Cerebellar nuclear complex (tissue), 1 donor: ENCODE measurements at regions not wholly inside any gene's neighbourhood (a gene's known extent, or its start where the extent isn't known, plus 50 kb on each side); places are given as distances from the start of the nearest gene placed in this dataset.

Experiments
- DNase-seq, 2 experiments: peaks; one replicate each; lab custom pipeline; 2025; lab: John Stamatoyannopoulos, UW

GRCh38 chr3:117665296-117665695 lies 955.7 kb downstream of the TUSC7 start:
- DNase-seq, result no peak

GRCh38 chr3:117666325-117666724 lies 956.7 kb downstream of the TUSC7 start:
- no peak for DNase-seq

GRCh38 chr3:117666812-117667211 lies 957.2 kb downstream of the TUSC7 start:
- DNase-seq, result no peak

- no peak for DNase-seq
These were observed 960.2 kb downstream of the TUSC7 start for GRCh38 chr3:117669774-117670173.

GRCh38 chr3:117671722-117672318 lies 962.2 kb downstream of the TUSC7 start:
- no peak for DNase-seq

GRCh38 chr3:117674321-117674720 lies 964.7 kb downstream of the TUSC7 start:
- DNase-seq, result no peak

- DNase-seq, result no peak
These were observed 972.0 kb downstream of the TUSC7 start for GRCh38 chr3:117681619-117682018.

GRCh38 chr3:117687096-117687495 lies 977.5 kb downstream of the TUSC7 start:
- no peak for DNase-seq

- no peak for DNase-seq
These were observed 979.0 kb downstream of the TUSC7 start for GRCh38 chr3:117688583-117688982.

- no peak for DNase-seq
These were observed 981.9 kb downstream of the TUSC7 start for GRCh38 chr3:117691526-117691925.

- no peak for DNase-seq
These were observed 982.9 kb downstream of the TUSC7 start for GRCh38 chr3:117692416-117692995.

GRCh38 chr3:117695321-117695720 lies 985.7 kb downstream of the TUSC7 start:
- DNase-seq, result no peak

- DNase-seq, result no peak
These were observed 986.5 kb downstream of the TUSC7 start for GRCh38 chr3:117695871-117696645.

GRCh38 chr3:117696851-117697407 lies 987.4 kb downstream of the TUSC7 start:
- DNase-seq, result no peak

GRCh38 chr3:117699058-117699457 lies 989.5 kb downstream of the TUSC7 start:
- no peak for DNase-seq

- no peak for DNase-seq
These were observed 991.2 kb downstream of the TUSC7 start for GRCh38 chr3:117700573-117701360.

GRCh38 chr3:117705011-117705410 lies 995.4 kb downstream of the TUSC7 start:
- DNase-seq, result no peak

- no peak for DNase-seq
These were observed 996.5 kb downstream of the TUSC7 start for GRCh38 chr3:117706037-117706436.

GRCh38 chr3:117706756-117707155 lies 997.2 kb downstream of the TUSC7 start:
- no peak for DNase-seq

- no peak for DNase-seq
These were observed 999.0 kb downstream of the TUSC7 start for GRCh38 chr3:117708601-117709000.

GRCh38 chr3:117709108-117709507 lies 999.5 kb downstream of the TUSC7 start:
- DNase-seq, result no peak

- DNase-seq, result no peak
These were observed 1000.9 kb downstream of the TUSC7 start for GRCh38 chr3:117710501-117710900.
